ENCODE measurements at regions not wholly inside any gene's neighbourhood (a gene's known extent, or its start where the extent isn't known, plus 50 kb on each side); places are given as distances from the start of the nearest gene placed in this dataset.
"Not testable (repeated sequence)": the region's sequence is repeated elsewhere in the genome, so short reads cannot be mapped to it uniquely, and the experiment has no call there.

- DNase-seq (ENCODE audit: low read depth, low spot score) = not testable (repeated sequence)
These were observed 196.2 kb downstream of the CRLF2 start for GRCh38 chrX:1016281-1016680.

DNA sequence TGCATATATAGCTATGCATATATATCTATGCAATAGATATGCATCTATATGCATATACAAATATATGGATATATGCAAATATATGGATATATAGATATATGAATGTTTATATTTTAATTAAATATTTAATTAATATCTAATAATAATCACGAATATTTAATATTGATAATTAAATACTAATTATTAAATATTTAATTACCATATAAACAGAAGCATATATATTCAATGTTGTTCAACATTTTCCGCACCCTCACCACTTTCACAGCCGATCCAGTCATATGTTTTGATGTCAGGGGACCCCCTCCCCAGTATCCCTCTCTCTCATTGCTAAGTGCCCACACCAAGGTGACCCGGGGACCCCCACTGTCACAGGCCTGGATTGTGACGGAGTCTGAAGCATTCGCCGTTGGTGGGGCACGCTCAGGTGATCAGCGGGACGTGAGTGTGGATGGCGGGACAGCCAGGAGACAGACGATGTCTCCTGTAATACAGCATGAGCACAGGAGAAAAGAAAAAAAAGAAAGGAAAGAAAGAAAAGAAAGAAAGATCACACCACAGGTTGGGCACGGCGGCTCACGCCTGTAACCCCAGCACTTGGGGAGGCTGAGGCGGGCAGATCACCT is 199.7 kb downstream of the CRLF2 start:
- DNase-seq (ENCODE audit: low read depth, low spot score) = no peak

GRCh38 chrX:1011691-1012283 is 200.7 kb downstream of the CRLF2 start:
- DNase-seq (ENCODE audit: low read depth, low spot score) = no peak

- DNase-seq (ENCODE audit: low read depth, low spot score) = no peak
These were observed 202.7 kb downstream of the CRLF2 start for GRCh38 chrX:1009771-1010170.

GRCh38 chrX:1006156-1006730 is 206.2 kb downstream of the CRLF2 start:
- no peak for DNase-seq (ENCODE audit: low read depth, low spot score)

DNA sequence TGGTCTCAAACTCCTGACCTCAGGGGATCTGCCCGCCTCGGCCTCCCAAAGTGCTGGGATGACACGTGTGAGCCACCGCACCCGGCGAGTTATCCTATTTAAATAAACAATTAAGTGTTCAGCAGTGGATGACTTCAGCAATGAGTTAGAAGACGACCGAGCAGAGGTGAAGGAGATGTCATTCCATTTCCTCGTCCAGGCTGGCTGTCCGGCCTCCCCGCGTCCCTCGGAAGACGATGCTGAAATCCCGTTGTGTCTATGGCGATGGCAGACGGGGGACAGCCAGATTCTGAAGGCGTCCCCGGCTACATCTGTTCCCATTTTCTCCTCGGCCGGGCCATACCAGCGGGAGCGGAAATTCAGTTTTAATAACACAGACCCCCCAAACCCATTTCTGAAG is 209.8 kb downstream of the CRLF2 start:
- DNase-seq (ENCODE audit: low read depth, low spot score) = no peak

DNA sequence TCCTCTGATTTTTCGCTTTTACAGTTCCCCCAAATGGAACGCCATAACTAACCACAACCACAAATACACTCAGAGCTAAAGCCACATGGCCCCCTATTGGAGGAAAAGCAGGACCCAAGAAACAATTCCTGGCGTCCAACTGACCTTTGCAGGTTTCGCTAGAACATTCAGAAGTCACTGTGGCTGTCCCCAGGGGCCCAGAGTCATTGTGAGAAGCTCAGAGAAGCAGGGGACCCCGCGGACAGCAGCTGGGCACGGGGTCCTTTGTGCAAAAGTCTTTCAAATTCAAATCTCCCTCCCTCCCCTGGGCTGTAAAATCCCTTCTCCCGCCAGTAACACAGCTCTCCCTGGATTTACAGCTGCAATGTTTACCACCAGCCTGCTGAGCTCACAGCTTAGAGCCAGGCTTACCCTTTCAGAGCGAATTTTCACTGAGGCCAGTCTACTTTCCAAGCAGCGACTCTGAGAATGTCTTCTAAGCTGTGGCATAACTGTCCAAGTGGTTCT is 214.8 kb downstream of the CRLF2 start:
- DNase-seq (ENCODE audit: low read depth, low spot score) = no peak

- DNase-seq (ENCODE audit: low read depth, low spot score) = no peak
These were observed 217.7 kb downstream of the CRLF2 start for GRCh38 chrX:994780-995179.

- no peak for DNase-seq (ENCODE audit: low read depth, low spot score)
These were observed 222.4 kb downstream of the CRLF2 start for GRCh38 chrX:989959-990510.

DNA sequence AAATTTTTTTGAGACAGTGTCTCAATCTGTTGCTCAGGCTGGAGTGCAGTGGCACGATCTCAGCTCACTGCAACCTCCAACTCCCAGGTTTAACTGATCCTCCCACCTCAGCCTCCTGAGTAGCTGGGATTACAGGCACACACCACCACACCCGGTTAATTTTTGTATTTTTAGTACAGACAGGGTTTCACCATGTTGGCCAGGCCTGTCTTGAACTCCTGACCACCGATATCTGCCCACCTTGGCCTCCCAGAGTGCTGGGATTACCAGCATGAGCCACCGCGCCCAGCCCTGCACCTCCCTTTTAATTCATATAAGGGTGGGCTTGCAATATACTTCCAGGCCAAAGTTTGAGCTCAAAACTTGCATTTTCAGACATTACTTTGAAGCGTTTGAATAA is 223.9 kb downstream of the CRLF2 start:
- not testable (repeated sequence) for DNase-seq (ENCODE audit: low read depth, low spot score)

DNA sequence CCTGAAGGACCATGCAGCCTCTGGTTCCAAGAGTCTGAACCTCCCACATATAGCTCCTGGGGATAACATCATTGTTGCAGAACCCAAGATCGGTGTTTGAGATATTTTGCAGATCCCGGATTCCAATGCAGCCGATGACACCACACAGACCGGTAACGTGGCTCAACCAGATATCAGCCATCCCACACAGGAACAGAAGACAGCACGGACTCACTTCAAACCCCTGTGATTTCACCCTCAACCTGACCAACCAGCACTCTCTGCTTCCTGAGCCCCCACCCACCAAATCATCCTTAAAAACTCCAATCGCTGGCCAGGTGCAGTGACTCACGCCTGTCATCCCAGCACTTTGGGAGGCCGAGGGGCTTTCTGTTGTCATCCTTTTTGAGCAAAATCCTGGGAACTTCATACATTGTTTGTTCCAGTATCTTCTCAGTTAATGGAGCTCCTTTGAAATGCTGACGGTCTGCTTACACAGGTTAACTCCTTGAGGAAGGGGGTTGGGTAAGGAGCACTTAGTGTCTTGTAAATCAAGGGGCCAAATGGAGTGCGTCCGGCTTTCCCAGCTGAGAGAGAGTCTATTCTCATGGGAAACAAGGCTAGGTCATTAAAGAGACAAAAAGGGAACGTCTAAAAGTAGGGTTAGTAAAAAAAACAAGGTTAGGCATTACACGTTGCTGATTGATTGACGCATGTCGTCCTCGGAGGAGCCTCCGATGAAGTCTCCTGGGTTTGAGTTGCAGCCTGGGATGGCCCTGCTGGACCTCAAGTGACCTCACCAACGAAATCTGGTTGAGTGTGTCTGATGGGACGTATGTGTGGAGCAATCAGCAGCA is 230.4 kb downstream of the CRLF2 start:
- no peak for DNase-seq (ENCODE audit: low read depth, low spot score)

DNA sequence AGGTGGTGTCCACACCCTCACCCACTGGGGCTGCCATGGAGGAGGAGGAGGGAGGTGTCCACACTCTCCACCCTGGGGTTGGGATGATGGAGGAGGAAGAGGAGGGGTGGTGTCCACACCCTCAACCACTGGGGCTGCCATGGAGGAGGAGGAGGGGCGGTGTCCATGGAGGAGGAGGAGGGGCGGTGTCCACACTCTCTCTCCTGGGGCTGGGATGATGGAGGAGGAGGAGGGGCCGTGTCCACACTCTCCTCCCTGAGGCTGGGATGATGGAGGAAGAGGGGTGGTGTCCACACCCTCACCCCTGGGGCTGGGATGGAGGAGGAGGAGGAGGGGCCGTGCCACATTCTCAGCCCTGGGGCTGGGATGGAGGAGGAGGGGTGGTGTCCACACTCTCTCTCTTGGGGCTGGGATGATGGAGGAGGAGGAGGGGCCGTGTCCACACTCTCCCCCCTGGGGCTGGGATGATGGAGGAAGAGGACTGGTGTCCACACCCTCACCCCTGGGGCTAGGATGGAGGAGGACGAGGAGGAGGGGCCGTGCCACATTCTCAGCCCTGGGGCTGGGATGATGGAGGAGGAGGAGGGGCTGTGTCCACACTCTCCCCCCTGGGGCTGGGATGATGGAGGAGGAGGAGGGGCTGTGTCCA is 231.7 kb downstream of the CRLF2 start:
- no peak for DNase-seq (ENCODE audit: low read depth, low spot score)

DNA sequence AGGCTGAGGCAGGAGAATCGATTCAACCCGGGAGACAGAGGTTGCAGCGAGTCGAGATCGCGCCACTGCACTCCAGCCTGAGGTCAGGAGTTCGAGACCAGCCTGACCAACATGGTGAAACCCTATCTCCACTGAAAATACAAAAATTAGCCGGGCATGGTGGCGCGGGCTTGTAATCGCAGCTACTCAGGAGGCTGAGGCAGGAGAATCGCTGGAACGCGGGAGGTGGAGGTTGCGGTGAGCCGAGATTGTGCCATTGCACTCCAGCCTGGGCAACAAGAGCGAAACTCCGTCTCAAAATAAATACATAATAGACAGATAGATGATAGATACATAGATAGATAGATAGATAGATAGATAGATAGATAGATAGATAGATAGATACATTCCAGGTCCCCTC is 233.3 kb downstream of the CRLF2 start:
- not testable (repeated sequence) for DNase-seq (ENCODE audit: low read depth, low spot score)

DNA sequence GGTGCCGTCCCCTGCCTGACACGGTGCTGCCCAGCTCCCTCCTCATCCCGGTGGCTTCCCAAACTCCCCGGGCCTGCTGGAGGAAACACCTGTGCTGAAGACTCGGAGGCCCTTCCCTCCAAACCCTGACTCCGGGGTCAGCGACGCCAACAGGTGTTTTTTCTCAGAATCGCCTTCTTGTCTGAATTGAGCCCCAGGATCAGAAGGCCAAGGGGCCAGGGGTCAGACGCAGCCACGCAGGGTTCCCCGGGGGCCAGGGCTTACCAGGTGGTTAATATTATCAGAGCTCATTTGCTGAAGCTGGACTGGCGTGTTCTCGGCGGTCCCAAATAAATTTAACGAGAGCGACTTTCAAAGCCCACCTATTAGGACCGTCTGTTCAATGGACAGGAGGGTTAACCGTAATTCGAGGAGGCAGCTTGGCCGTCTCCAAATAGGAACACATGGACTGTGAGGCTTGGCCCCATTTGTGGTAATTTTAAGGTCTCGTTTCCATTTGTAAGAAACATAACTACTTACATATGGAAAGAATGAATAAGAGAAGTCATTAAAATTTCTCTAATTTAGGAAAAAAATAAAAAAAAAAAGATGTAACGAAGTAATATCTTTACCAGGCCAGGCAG is 239.3 kb downstream of the CRLF2 start:
- DNase-seq (ENCODE audit: low read depth, low spot score) = no peak

DNA sequence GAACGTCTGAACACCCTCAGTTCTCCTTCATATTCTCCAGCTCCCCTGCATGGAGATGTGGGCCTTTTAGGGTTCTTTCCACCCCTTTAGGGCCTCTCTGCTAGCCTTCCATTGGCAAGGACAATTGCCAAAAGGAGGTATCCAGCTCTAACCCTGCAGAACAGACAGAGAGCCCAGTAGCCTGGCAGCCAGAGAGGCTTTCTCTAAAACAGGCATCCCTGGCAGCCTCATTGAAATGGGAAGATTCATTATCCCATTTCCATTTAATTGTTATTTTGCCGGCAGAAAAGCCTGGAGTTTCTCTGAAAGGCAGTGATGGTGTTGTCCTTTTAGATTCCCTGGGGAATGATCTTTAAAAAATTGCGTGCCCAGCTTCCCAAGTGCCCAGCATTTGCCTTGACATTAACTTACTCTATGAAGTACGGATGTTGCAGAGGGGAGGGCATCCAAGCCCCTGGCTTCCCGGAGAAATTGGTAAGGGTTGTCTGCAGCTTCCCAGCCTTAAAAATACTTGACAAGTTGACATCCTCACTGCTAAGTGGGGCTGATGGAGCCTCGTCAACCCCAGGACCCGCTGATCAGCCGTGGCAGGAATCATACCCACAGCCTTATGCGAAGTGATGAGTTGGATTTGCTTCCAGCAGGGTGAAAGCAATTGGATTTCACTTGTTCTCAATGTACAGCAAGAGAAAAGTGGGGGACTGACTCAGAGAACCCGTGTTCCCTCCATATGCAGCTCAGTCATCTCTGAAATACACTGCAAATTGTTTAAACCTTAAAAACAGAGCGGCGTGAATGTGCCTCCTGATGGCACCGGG is 244.1 kb downstream of the CRLF2 start:
- no peak for DNase-seq (ENCODE audit: low read depth, low spot score)

GRCh38 chrX:966396-967070 is 245.9 kb downstream of the CRLF2 start:
- no peak for DNase-seq (ENCODE audit: low read depth, low spot score)

DNA sequence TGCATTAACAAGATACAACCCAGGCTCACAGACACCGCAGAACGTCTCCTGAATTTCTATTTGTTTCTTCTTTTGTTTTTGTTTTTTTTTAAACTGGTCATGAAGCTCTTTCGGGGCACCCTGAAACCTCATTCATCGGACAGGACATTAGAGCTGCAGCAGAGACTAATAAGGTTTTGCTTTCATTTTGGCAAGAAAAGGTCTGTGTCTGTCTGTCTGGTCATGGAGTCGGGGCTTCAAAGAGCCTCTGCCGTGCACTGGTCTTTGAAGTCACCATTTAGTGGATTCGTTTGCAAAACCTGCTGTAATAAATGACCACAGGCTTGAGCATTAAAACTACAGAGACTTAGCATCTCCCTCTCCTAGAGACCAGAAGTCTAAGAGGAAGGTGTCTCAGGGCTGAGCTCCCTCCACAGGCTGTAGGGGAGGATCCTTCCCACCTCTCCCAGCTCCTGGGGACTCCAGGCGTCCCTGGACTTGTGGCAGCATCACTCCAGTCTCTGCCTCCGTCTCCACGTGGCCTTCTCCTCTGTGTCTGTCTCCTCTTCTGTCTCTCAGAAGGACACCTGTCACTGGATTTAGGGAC is 247.5 kb downstream of the CRLF2 start:
- no peak for DNase-seq (ENCODE audit: low read depth, low spot score)

DNA sequence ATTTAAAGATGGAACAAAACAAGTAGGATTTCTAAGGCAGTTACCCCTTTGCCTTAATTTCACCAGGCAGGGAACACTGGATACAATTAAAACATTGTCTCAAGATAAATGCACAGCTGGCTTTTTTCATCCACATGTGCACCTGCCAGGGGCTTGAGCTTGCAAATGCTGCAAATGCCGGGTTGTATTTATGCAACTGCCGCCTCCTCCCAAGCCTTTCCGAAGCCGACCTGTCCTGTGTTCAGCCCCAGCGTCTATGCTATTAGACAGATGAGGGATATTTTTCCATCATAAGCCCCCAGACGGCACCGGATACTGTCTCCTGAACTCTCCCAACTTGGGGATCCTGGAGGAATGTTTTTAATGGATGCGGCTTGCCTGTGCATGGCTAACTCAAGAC is 251.6 kb downstream of the CRLF2 start:
- DNase-seq (ENCODE audit: low read depth, low spot score) = no peak

DNA sequence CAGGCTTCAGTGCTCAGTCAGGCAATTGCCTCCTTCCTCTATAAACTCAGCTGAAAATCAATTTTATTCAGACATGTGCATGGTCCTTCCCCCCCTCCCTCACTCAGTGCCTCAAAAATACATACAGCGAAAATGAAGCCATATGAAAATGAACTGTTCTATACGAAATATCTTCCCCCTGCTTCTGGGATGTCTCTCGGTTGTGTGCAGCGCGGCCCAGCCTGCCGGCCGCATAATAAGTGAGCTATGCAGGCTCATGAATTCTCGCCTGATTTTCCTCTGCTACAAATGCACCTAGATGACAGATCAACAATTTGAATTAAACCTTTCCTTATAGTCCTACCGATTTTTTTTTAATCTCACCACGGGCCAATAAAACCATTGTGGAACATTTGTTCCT is 252.9 kb downstream of the CRLF2 start:
- no peak for DNase-seq (ENCODE audit: low read depth, low spot score)
